ENCODE measurements at regions not wholly inside any gene's neighbourhood (a gene's known extent, or its start where the extent isn't known, plus 50 kb on each side); places are given as distances from the start of the nearest gene placed in this dataset.
"Not testable (repeated sequence)": the region's sequence is repeated elsewhere in the genome, so short reads cannot be mapped to it uniquely, and the experiment has no call there.

- FAIRE-seq = no peak
These were observed 437.1 kb downstream of the DCDC2C start for GRCh38 chr2:4140281-4140970.

GRCh38 chr2:4144731-4145130 is 441.4 kb downstream of the DCDC2C start:
- no peak for FAIRE-seq

GRCh38 chr2:4151521-4151920 is 448.1 kb downstream of the DCDC2C start:
- FAIRE-seq = no peak

DNA sequence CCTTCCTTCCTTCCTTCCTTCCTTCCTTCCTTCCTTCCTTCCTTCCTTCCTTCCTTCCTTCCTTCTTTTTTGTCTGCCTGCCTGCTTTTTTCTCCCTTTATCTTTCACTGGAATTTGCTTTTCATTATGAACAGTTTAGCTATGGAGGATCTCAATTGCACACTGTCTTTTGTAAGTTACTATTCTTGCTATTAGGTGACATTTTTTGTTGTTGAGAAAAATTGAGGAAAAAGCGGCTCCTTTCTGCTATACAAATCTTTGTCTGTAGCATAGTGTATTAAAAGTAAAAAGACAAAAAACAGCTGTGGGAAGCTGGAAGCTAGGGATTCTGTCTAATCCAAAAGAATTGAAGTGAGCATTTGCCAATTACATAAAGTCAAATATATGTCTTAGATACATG is 448.7 kb downstream of the DCDC2C start:
- FAIRE-seq = no peak

DNA sequence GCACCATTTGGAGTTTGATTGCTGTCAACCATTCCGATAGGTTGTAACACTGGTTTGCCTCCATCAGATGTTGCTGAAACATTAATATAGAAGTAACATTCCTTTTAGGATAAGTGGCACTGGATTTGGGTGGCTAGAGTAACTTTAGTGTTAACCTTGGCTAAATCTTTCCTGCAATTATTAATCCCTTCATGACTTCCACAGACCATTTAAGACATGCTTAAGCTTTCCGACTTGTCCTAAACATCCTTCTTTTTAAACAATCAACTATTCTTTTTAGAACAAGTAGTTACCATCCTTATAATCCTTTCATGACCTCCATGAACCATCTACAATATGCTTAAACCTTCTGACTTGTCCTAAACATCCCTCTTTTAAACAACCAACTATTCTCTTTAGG is 465.5 kb downstream of the DCDC2C start:
- FAIRE-seq = no peak

DNA sequence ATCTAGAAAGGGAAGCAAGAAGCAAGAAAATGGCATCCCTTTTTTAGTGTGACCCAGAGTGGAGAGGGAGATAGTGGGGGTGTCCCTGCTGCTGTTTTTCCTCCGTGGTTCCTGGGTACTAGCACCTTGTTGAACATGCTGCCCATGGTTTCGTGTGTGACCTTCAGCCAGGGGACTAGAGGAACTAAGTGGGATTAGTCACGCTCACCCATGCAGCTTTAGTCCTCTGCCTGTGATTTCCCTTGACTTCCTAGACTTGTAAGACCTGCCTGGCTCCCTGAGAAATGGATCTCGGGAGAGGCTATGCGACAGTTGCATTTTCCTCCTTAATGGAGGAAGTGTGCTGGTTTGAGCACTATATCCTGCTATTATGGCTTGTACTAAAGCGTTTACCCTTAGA is 471.4 kb downstream of the DCDC2C start:
- no peak for FAIRE-seq

DNA sequence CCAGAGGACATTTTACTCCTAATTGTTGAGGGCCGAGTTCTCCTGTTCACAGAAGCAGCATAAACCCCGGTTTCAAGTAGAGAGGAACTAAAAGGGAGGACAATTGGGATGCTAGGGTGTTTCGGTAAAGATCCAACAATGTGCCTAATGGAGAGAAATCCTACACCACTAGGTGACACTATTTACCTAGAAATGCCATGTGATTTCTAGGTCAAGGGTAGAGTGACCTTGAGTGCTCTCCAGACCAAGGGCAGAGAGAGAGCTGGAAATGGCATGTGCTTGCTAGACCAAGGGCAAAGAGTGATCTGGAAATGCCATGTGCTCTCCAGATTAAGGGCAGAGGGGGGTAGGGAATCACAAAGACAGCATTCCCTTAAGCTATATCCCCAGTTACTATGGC is 472.0 kb downstream of the DCDC2C start:
- no peak for FAIRE-seq

GRCh38 chr2:4180631-4181030 is 477.3 kb downstream of the DCDC2C start:
- FAIRE-seq = no peak

- no peak for FAIRE-seq
These were observed 477.7 kb downstream of the DCDC2C start for GRCh38 chr2:4181062-4181461.

DNA sequence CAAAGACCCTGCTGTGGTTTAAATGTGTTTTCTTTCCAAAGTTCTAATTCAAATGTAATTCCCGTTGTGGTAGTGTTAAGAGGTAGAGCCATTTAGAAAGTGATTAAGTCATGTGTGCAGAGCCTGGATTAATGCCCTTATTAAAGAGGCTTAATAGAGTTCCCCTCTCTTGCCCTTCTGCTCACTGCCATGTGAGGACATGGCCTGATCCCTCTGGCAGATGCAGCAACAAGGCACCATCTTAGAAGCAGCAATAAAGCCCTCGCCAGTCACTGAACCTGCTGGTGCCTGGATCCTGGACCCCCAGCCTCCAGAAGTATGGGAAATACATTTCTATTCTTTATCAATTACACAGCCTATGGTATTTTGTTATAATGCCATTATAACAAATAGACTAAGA is 485.2 kb downstream of the DCDC2C start:
- no peak for FAIRE-seq

GRCh38 chr2:4190548-4190947 is 487.2 kb downstream of the DCDC2C start:
- no peak for FAIRE-seq

GRCh38 chr2:4192119-4192518 is 488.7 kb downstream of the DCDC2C start:
- no peak for FAIRE-seq

DNA sequence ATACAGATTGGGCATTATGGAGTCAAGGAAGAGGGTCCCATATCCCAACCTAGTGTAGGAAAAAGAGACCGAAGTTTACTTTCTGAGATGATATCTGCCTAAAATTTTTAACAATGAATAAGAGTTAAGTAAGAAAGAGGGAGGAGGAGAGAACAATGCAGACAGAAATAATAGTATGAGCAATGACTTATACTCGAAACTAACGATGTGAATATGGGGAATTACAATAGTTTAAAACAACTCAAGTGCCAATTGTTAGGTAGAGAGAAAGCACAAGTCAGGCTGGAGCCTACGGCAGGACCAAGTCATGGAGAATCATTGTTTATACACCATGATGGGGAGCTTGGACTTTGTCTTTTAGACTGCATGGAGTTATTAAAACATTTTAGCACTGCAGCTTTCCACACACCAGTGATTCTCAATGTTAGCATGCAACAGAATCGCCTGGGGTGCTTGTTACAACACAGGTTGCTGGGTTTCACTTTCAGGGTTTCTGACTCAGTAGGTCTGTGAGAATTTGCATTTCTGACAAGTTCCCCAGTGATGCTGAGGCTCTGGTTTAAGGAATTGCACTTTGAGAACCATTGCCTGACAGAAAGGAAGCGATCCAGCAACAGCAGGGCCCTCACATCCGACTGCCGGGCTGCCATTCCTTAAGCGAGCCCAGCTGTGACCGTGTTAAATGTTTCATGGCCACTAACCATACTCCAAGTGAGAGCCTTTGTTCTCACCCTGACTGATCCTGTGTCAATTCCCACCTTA is 511.2 kb downstream of the DCDC2C start:
- no peak for FAIRE-seq

- no peak for FAIRE-seq
These were observed 514.4 kb downstream of the DCDC2C start for GRCh38 chr2:4217737-4218136.

- FAIRE-seq = no peak
These were observed 515.7 kb downstream of the DCDC2C start for GRCh38 chr2:4219101-4219500.

GRCh38 chr2:4219571-4219970 is 516.2 kb downstream of the DCDC2C start:
- FAIRE-seq = no peak

DNA sequence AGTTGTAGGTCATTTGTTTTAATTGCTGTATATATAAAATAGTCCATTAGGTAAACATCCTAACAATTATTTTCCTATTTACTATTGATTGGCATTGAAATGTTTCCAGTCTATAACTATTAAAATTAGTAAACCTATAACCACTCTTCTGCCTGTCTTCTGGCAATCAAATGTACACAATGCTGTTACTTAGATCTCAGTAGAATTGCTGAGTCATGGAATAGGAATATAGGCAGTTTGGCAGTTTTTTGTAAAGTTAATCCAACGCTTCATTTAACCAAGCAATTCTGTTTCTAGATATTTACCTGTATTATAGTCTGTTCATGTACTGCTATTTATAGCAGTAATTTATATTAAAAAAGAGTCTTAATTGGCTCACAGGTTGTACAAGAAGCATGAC is 518.1 kb downstream of the DCDC2C start:
- no peak for FAIRE-seq

GRCh38 chr2:4221845-4222244 is 518.5 kb downstream of the DCDC2C start:
- FAIRE-seq = no peak

GRCh38 chr2:4244422-4244821 is 541.0 kb downstream of the DCDC2C start:
- FAIRE-seq = not testable (repeated sequence)

- no peak for FAIRE-seq
These were observed 543.2 kb downstream of the DCDC2C start for GRCh38 chr2:4246364-4247131.

DNA sequence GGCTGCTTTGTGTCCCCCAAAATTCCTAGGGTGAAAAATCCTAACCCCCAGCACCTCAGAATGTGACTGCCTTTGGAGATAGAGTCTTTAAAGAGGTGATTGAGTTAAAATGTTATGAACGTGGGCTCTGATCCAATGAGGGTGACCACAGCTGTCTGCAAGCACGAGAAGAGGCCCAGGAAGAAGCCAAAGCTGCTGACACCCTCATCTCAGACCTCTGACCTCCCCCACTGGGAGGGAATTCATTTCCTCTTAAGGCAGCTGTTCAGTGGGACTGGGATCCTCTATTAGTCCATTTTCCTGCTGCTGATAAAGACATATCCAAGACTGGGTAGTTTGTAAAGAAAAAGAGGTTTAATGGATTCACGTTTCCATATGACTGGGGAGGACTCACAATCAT is 544.4 kb downstream of the DCDC2C start:
- no peak for FAIRE-seq

GRCh38 chr2:4255491-4255890 is 552.1 kb downstream of the DCDC2C start:
- no peak for FAIRE-seq

GRCh38 chr2:4256351-4256750 is 553.0 kb downstream of the DCDC2C start:
- FAIRE-seq = no peak

- FAIRE-seq = no peak
These were observed 555.2 kb downstream of the DCDC2C start for GRCh38 chr2:4258563-4258962.

All from endometrium (tissue), 2 donors.